ENCODE measurements at regions not wholly inside any gene's neighbourhood (a gene's known extent, or its start where the extent isn't known, plus 50 kb on each side); places are given as distances from the start of the nearest gene placed in this dataset.

DNA sequence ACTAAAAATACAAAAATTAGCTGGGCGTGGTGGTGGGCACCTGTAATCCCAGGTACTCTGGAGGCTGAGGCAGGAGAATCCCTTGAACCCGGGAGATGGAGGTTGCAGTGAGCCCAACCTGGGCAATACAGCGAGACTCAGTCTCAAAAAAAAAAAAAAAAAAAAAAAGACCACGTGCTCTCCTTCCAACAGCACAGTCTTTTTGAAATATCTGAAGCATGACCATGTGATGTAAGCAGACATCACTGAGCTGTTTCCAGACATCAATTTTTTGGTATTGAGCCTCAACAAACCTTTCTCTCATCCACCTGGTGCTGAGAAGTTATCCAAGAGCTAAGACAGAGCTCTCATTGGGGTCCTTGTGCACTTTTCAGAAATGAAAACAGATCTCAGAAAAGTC, 249.2 kb downstream of the FOXA2 start:
- Histone ChIP-seq H3K4me1 (replicated peaks in 1 of 4; ENCODE audit: control insufficient read depth in 3 of 4, insufficient read depth in 4 of 4, low read length in 3 of 4) (no peaks in the 10 kb centered on the region), H3K27ac (ENCODE audit: low read depth, low read length) (no peak overlapping the region), H3K4me3 (ENCODE audit: extremely low read depth in 1 of 4, insufficient read depth in 2 of 4, low read depth in 3 of 4, low read length in 4 of 4) (no peak overlapping the region), H2AFZ (ENCODE audit: low read length) (no peak overlapping the region), H3K79me2 (ENCODE audit: control insufficient read depth in 1 of 2, insufficient read depth in 2 of 2, low read length in 2 of 2) (no peaks in the 10 kb centered on the region), H3K14ac (ENCODE audit: insufficient read length) (no peak overlapping the region), H2BK15ac (ENCODE audit: low read length) (no peak overlapping the region), H4K20me1 (replicated peaks in 1 of 2; ENCODE audit: control insufficient read depth in 1 of 2, insufficient read depth in 2 of 2, low read length in 2 of 2) (no peaks in the 10 kb centered on the region), H4K8ac (ENCODE audit: extremely low read depth, insufficient read depth, low read length) (no peak overlapping the region), H3K56ac (replicated peaks; ENCODE audit: insufficient read length, low read depth, low read length) (no peak overlapping the region), H3K27me3 (replicated peaks in 1 of 4; ENCODE audit: control insufficient read depth in 3 of 4, extremely low read depth in 1 of 4, insufficient read depth in 3 of 4, low read length in 3 of 4) (peaks cover 0 to 7% (median 1%) of the 10 kb centered on the region in 4 experiments; a peak in 2 of 7 replicates), H2AK5ac (ENCODE audit: low read depth, low read length) (no peak overlapping the region), H3K18ac (ENCODE audit: extremely low read depth, low read length) (no peak overlapping the region), H2BK20ac (ENCODE audit: low read length) (no peak overlapping the region), H3K9ac (replicated peaks in 1 of 4; ENCODE audit: extremely low read depth in 1 of 4, low read depth in 3 of 4, low read length in 3 of 4) (no peak overlapping the region), H3K9me3 (ENCODE audit: insufficient read depth in 2 of 2, low read depth in 1 of 2, low read length in 1 of 2) (no peaks in the 10 kb centered on the region), H2BK120ac (replicated peaks; ENCODE audit: low read depth, low read length) (no peak overlapping the region), H3K23ac (ENCODE audit: insufficient read length) (no peak overlapping the region), H3K36me3 (ENCODE audit: control insufficient read depth in 2 of 4, insufficient read depth in 4 of 4, low read length in 3 of 4) (no peaks in the 10 kb centered on the region), H3K4me2 (ENCODE audit: insufficient read depth in 1 of 2, low read depth in 2 of 2, low read length in 2 of 2) (no peak overlapping the region), H3K79me1 (ENCODE audit: low read depth, low read length) (no peaks in the 10 kb centered on the region), H3K4ac (replicated peaks; ENCODE audit: insufficient read length, low read depth, low read length) (no peak overlapping the region), H2BK5ac (ENCODE audit: low read depth, low read length) (no peak overlapping the region), H4K91ac (replicated peaks; ENCODE audit: insufficient read length, low read length) (no peak overlapping the region), H2BK12ac (ENCODE audit: low read depth, low read length) (no peak overlapping the region), H4K5ac (ENCODE audit: insufficient read length, low read depth, low read length) (no peak overlapping the region), H3K23me2 (ENCODE audit: low read depth, low read length) (no peaks in the 10 kb centered on the region)
- ChIA-PET CTCF (ENCODE audit: partially characterized antibody) (interaction anchor here (0.6 to 4.2 kb wide), 24 partner anchors 10 to 1006 kb away, joined by 3 to 26 read pairs (median 4); no protein-coding TSS in a partner anchor), POLR2A (ENCODE audit: partially characterized antibody) (no interaction called here)
- no peak for TF ChIP-seq RFX5 (IDR thresholded peaks at IDR 0.05; ENCODE audit: borderline replicate concordance, low read depth, low read length)
- TF ChIP-seq KDM1A (IDR thresholded peaks at IDR 0.05; ENCODE audit: borderline replicate concordance, low read length), result no peak
- DNase-seq (ENCODE audit: low read depth in 1 of 2, low spot score in 2 of 2) (no peak), FAIRE-seq (no peak)
- 100% methylated on average over 1 of the region's 4 CpGs; no CpG with 5 or more reads in 1 of the 2 experiments for WGBS, 2 experiments (ENCODE audit: extremely low coverage in 1 of 2, insufficient coverage in 1 of 2, insufficient read length in 1 of 2, insufficient replicate concordance in 2 of 2, low coverage in 1 of 2, low lambda C conversion rate in 2 of 2, missing lambda C conversion rate in 1 of 2)

All from H1 (cell line).